Adipocyte (in vitro differentiated cells): ENCODE measurements at regions not wholly inside any gene's neighbourhood (a gene's known extent, or its start where the extent isn't known, plus 50 kb on each side); places are given as distances from the start of the nearest gene placed in this dataset.

ENCODE experiments used
- DNase-seq: peaks from one replicate; pipeline ENCODE4 v3.0.0-alpha.2; 2015; ENCODE audit warnings: low read depth
- H3K27me3 ChIP-seq: replicated peaks from 2 replicates; pipeline ENCODE4 v1.7.0; 2013; ENCODE audit warnings: mild to moderate bottlenecking, low read length, moderate library complexity; ENCODE audit not compliant: control insufficient read depth, insufficient read depth
- H3K36me3 ChIP-seq: 2 replicates; pipeline ENCODE4 v1.7.0; 2013; ENCODE audit warnings: low read length, mild to moderate bottlenecking, moderate library complexity; ENCODE audit not compliant: control insufficient read depth, insufficient read depth, severe bottlenecking
- H3K4me1 ChIP-seq: 2 replicates; pipeline ENCODE4 v1.7.0; 2013; ENCODE audit warnings: mild to moderate bottlenecking, low read length, moderate library complexity; ENCODE audit not compliant: control insufficient read depth, insufficient read depth
- H3K4me3 ChIP-seq: 2 replicates; pipeline ENCODE4 v1.7.0; 2013; ENCODE audit warnings: mild to moderate bottlenecking, low read length, moderate library complexity
- H3K9ac ChIP-seq: 2 replicates; pipeline ENCODE4 v1.7.0; 2013; ENCODE audit warnings: mild to moderate bottlenecking, low read length, moderate library complexity
- H3K9me3 ChIP-seq: 2 replicates; pipeline ENCODE4 v1.7.0; 2013; ENCODE audit warnings: mild to moderate bottlenecking, low read length, moderate library complexity; ENCODE audit not compliant: control insufficient read depth

DNA sequence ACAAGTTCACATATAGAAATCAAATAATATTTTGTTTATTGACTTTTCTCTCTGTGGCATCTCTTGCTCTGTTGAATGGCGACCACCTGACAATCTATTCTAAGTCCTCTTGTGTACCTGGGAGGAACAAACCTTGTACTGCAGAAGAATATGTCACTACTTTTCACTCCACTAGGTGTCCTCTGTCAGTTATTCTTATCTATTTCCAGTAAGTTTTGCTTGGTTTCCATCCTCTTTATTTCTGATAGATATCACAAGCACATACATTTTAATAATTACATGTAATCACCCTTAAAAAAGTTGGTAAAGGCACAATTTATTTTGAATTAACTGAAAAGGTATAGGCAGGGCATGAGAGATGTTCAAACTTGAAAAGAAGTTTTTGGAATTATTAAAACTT lies 238.4 kb downstream of the SNCA start:
- peaks cover 8% of the 10 kb centered on the region for H3K4me1 ChIP-seq
- no peaks in the 10 kb centered on the region for H3K9me3 ChIP-seq
- DNase-seq: peak; percentile 44
- no peak overlapping the region for H3K4me3 ChIP-seq
- H3K27me3 ChIP-seq: no peaks in the 10 kb centered on the region
- no peaks in the 10 kb centered on the region for H3K36me3 ChIP-seq
- no peak overlapping the region for H3K9ac ChIP-seq

DNA sequence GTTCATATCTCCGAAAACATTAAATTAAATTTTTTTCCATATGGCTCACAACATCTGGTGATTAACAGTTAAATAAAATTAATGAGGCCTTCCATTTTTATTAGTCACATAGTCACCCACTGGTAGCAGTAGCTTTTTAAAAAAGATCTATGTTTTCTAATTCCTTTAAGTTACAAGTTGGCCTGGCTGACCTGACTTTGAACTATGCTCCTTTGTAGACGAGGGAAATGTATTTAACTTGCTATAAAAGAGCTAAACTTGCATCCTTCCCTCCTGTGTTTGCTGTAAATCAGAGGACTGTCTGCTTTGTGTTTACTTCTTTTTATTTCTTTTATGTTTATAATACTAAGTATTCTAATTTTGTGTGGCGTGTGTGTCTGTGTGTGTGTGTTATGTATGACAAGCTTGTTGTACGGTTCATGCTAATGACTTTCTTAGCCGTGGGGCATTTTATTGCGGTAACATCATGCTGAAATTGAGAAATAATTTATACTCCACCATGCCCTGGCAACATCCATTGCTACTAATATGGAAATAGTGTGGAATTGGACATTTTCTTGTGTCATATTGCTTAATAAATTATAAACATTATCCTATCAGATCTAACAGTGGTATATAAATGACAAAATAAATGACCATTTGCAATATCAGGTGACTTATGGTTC lies 241.7 kb downstream of the SNCA start:
- no peak overlapping the region for H3K9ac ChIP-seq
- peaks cover 5% of the 10 kb centered on the region for H3K9me3 ChIP-seq
- no peaks in the 10 kb centered on the region for H3K36me3 ChIP-seq
- H3K4me1 ChIP-seq: peaks cover 8% of the 10 kb centered on the region
- DNase-seq: no peak
- H3K27me3 ChIP-seq: no peaks in the 10 kb centered on the region
- no peak overlapping the region for H3K4me3 ChIP-seq

DNA sequence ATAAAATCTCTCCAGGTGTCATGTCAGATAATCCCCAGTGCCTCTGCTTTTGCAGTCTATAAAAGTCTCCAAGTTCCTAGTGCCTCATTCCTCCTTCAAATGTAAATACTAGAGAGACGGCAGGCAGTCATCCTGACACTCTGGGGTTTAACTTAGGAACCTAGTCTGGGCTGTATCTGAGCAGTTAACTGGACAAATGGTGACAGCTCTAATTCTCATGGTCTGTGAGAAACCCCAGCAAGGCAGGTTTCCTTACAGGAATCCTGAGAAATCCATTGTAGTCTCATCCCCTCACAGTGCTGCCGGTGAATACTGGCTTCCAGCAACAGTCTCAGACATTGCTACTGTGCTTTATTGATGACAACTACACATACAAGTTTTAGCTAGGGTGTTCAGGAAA lies 246.8 kb downstream of the SNCA start:
- H3K36me3 ChIP-seq: no peaks in the 10 kb centered on the region
- peaks cover 5% of the 10 kb centered on the region for H3K9me3 ChIP-seq
- H3K4me3 ChIP-seq: no peak overlapping the region
- H3K9ac ChIP-seq: no peak overlapping the region
- H3K4me1 ChIP-seq: peaks cover 4% of the 10 kb centered on the region
- H3K27me3 ChIP-seq: no peaks in the 10 kb centered on the region
- DNase-seq: no peak

DNA sequence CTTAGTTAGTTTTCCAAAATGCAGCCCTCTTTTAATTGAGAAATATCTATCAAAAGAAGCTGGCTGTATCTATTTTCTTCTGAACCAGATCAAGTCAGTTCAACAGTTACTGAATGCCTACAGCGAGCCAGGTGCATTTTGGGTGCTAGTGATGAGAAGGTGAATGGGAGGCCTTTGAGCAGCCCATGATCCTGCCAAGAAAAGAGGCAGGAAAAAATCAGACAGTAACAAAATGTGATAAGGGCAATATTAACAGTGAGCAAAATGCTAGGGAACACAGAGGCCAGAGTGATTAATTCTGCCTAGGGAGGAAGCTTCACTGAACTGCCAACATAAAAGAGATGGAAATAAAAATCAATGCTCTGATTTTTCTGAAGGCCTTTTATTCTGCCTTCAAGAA lies 248.5 kb downstream of the SNCA start:
- no peaks in the 10 kb centered on the region for H3K27me3 ChIP-seq
- H3K9me3 ChIP-seq: peaks cover 5% of the 10 kb centered on the region
- H3K9ac ChIP-seq: no peak overlapping the region
- H3K4me1 ChIP-seq: peaks cover 4% of the 10 kb centered on the region
- no peaks in the 10 kb centered on the region for H3K36me3 ChIP-seq
- H3K4me3 ChIP-seq: no peak overlapping the region
- no peak for DNase-seq

DNA sequence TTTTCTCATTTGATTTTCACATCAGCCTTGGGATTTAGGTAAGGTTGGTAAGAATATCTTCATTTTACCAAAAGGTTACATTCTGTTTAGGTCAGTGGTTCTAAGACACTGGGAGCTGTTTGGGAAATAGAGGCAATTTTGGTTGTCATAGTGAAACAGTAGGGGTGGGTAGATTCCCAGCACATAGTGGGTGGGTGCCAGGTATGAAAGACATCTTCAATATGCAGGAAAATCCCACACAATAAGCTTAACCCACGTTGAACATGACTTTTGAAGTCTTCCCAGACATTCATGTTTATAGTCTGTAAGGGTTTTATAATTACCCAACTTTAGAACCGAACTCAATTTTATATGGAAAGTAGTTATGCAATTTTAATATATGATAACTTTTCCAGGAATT lies 249.6 kb downstream of the SNCA start:
- Histone ChIP-seq H3K36me3 (no peaks in the 10 kb centered on the region), H3K9ac (no peak overlapping the region), H3K27me3 (no peaks in the 10 kb centered on the region), H3K4me3 (no peak overlapping the region), H3K4me1 (peaks cover 4% of the 10 kb centered on the region), H3K9me3 (peaks cover 5% of the 10 kb centered on the region)
- DNase-seq: no peak

DNA sequence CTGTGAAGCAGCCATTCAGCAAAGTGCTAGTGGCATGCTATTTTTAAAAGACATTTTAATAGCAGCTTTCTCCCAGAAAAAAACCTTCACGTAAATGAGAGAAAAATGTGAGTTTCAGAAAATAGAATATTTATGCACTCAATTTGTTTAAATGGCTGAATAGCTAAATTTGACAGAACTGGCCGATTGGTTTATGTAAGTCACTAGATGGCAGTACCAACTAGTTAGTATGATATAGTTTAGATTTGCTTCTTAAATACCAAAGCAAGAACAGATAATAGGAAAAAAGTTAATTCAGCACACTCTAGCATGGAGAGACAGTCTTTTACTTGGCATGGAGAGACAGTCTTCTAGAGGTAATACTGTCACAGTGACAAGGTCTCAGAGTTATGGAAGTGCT lies 250.1 kb downstream of the SNCA start:
- Histone ChIP-seq H3K27me3 (no peaks in the 10 kb centered on the region), H3K4me1 (peaks cover 4% of the 10 kb centered on the region), H3K9ac (no peak overlapping the region), H3K36me3 (no peaks in the 10 kb centered on the region), H3K4me3 (no peak overlapping the region), H3K9me3 (peaks cover 3% of the 10 kb centered on the region)
- peak; percentile 47 for DNase-seq

DNA sequence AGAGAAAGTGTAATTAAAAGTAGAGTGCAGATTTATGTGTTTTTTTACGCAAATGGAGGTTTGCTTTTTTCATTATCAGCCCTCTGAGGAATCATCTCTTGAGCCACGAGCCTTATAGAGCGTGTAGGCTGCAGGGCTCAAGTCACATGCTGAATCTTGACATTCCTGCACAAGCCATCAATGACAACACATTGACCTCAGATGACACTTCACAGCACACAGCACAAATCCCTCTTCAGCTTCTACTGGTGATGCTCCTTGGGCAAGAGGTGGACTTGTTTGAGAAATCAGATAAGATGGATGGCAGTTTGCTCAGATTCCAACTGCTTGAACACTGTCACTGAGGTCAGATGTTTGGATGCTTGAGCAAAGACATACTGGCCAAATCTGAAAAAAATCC lies 250.6 kb downstream of the SNCA start:
- Histone ChIP-seq H3K4me3 (no peak overlapping the region), H3K27me3 (no peaks in the 10 kb centered on the region)
- DNase-seq: no peak

DNA sequence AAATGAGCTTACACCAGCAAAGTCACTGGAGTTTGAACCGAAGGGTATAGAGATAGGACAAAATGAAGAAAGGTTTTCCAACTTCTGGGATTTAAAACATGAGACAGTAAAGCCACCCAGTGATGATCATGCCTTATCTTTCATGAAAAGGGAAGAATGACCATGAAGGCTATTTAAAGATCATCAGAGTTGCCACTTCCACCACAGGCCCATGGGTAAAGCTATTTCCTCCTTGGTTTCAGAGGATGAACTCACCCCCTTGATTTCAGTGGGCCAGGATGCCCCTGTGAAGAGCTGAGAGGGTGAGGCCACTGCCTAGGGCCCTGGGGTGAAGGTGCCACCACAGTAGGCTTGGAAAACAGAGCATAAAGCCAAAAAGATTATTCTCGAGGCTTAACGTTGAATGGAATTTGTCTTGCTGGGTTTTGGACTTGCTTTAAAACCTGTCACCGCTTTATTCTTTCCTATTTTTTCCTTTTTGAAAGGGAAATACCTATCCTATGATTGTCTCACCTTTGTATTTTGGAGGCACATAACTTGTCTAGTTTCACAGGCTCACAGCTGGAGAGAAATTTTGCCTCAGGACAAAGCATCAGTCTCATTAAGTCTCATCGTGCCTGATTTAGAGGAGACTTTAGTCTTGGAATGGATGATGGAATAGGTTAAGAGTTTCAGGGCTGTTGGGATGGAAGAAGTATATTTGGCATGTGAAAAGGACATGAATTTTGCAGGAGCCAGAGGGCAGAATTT lies 254.0 kb downstream of the SNCA start:
- no peaks in the 10 kb centered on the region for H3K36me3 ChIP-seq
- no peak overlapping the region for H3K4me3 ChIP-seq
- no peaks in the 10 kb centered on the region for H3K27me3 ChIP-seq
- peaks cover 4% of the 10 kb centered on the region for H3K4me1 ChIP-seq
- H3K9me3 ChIP-seq: no peaks in the 10 kb centered on the region
- no peak overlapping the region for H3K9ac ChIP-seq
- no peak for DNase-seq

More for the DNA sequence above, 250.6 kb downstream of the SNCA start:
- H3K4me1 ChIP-seq: peaks cover 4% of the 10 kb centered on the region
- no peaks in the 10 kb centered on the region for H3K9me3 ChIP-seq
- H3K9ac ChIP-seq: no peak overlapping the region
- no peaks in the 10 kb centered on the region for H3K36me3 ChIP-seq

DNA sequence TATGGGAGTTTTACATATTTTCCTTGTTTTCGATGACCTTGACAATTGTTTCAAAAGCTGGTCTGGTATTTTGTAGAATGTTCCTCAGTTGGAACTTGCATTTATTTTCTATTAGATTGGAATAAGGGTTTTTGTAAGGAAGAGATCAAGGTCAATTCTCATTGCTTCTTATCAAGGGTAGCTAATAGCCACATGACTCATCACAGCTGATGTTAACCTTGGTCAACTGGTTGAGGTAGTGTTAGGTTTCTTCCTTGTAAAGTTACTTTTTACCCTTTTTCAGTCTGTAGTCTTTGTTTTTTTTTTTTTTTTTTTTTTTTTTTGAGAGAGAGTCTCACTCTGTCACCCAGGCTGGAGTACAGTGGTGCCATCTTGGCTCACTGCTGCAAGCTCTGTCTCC lies 257.2 kb downstream of the SNCA start:
- no peaks in the 10 kb centered on the region for H3K9me3 ChIP-seq
- no peak overlapping the region for H3K9ac ChIP-seq
- no peaks in the 10 kb centered on the region for H3K36me3 ChIP-seq
- H3K27me3 ChIP-seq: no peaks in the 10 kb centered on the region
- no peak overlapping the region for H3K4me3 ChIP-seq
- H3K4me1 ChIP-seq: no peaks in the 10 kb centered on the region
- no peak for DNase-seq

DNA sequence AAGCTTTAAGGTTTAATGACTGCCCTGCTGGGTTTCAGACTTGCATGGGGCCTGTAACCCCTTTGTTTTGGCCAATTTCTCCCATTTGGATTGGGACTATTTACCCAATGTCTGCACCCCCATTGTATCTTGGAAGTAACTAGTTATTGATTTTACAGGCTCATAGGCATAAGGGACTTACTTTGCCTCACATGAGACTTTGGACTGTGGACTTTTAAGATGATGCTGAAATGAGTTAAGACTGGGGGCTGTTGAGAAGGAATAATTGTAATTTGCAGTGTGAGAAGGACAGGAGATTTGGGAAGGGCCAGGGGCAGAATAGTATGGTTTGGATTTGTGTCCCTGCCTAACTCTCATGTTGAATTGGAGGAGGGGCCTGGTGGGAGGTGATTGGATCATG lies 260.7 kb downstream of the SNCA start:
- Histone ChIP-seq H3K4me1 (no peaks in the 10 kb centered on the region), H3K9ac (no peak overlapping the region), H3K4me3 (no peak overlapping the region), H3K9me3 (no peaks in the 10 kb centered on the region), H3K36me3 (no peaks in the 10 kb centered on the region), H3K27me3 (no peaks in the 10 kb centered on the region)
- no peak for DNase-seq

DNA sequence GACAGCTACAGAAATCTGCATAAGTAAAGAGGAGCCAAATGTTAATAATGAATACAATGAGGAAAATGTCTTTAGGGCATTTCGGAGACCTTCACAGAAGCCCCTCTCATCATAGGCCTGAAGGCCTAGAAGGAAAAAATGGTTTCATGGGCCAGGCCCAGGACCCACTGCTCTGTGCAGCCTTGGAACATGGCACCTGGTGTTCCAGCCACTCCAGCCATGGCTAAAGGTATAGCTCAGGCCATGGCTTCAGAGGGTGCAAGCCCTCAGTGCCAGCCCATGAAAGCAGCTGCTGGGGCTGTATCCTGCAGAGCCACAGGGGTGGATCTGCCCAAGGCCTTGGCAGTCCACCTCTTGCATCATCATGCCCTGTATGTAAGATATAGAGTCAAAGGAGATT lies 261.1 kb downstream of the SNCA start:
- Histone ChIP-seq H3K4me3 (no peak overlapping the region), H3K27me3 (no peaks in the 10 kb centered on the region), H3K9ac (no peak overlapping the region), H3K4me1 (no peaks in the 10 kb centered on the region), H3K9me3 (no peaks in the 10 kb centered on the region), H3K36me3 (no peaks in the 10 kb centered on the region)
- DNase-seq: no peak
